22Rv1 (cell line): ENCODE measurements at regions not wholly inside any gene's neighbourhood (a gene's known extent, or its start where the extent isn't known, plus 50 kb on each side); places are given as distances from the start of the nearest gene placed in this dataset.

ENCODE experiments used
- CTCF ChIP-seq: fragments of 450-650 bp; IDR thresholded peaks from 2 replicates; pipeline ENCODE4 v1.5.1; 2017; ENCODE audit warnings: mild to moderate bottlenecking
- ZFX ChIP-seq: fragments of 450-650 bp; IDR thresholded peaks from 2 replicates; pipeline ENCODE4 v1.6.1; 2017; ENCODE audit warnings: antibody characterized with exemption, borderline replicate concordance

GRCh38 chr6:20034408-20034769 is 177.9 kb downstream of the MBOAT1 start:
- no peak for TF ChIP-seq CTCF
- no peak for TF ChIP-seq ZFX
